Kasumi-1 (cell line): ENCODE measurements at regions not wholly inside any gene's neighbourhood (a gene's known extent, or its start where the extent isn't known, plus 50 kb on each side); places are given as distances from the start of the nearest gene placed in this dataset.

Experiments used
- DNase-seq, 2 experiments: peaks; one replicate each; lab custom pipeline; 2025; lab: John Stamatoyannopoulos, UW

DNA sequence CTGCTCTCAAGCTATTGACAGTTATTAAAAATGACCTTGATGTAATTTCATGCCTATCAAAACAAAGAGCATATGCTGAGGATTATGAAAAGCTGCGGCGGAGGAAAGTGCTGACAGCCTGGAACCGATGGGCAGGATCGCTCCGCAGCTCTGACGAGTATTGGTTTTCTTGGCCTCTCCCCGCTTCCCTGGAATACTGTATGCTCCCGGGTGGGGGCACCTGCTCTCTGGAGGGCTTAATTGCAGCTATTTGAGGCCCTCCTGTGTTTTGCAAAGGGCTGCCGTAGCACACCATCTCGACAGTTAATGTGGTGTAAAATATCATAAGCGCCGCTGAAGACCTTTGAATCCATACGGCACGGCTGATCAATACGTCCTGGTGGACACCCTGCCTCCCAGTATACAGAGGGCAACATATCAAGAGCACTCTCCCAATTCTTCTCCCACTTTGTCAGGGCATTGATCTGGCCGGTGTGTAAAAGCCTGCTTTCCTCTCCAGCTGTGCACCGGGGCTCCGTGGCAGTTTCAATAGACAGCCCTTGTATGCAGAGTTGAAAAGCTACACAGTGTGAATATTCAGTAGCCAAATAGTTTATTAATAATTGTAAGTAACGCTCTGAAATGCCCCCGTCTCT lies 662.4 kb downstream of the GALR1 start:
- DNase-seq: no peak

DNA sequence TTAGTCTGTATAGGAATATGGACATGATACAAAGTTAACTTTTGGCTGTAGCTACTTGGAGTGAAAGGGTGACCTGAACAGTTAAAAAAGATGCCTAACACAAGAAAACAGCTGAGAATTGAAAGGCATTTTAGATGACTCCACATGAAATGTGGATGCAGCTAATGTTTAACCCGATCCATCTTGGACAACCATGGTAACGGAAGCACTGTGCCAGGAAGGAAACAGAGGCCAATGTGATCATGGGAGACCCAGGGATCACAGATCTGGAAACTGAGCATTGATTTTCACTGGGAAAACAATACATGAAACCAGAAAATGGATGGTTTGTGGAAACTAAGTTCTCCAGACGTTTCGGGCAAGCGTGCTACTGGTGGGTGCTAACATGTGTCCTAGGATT lies 669.1 kb downstream of the GALR1 start:
- DNase-seq: no peak

DNA sequence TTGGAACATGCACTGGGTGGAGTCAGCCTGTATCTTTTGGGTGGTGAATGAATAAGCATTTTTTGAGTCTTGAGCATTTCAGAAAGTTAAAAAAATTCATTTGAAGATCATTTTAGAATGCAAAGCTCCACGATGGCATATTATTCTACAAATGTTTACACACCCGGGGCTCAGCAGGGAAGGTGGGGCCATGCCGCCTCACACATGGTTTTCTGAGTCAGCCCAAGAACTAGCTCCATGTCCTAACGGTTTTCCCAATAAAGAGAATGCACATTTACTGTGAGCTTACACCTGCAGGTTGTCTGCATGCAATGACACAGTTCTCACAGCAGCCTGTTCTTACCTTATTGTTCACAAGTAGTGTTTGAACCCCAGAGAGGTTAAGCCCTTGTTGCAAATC lies 670.3 kb downstream of the GALR1 start:
- no peak for DNase-seq

DNA sequence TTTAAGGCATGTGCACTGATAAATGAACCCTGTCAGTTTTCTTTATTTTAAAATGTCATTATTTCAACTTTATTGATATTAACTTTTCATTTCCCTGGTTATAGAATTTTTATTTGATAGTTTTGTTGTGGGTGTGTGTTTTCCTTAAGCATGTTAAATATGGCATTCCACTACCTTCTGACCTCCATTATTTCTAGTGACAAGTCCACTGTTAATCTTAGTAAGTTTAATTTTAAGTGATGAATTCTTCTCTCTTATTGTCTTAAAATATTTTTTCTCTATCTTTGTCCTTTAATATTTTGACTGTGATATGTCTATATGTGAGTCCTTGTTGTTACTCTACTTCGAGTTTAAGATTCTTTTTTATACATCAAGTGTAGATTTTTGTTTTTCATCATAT lies 685.7 kb downstream of the GALR1 start:
- DNase-seq: no peak

DNA sequence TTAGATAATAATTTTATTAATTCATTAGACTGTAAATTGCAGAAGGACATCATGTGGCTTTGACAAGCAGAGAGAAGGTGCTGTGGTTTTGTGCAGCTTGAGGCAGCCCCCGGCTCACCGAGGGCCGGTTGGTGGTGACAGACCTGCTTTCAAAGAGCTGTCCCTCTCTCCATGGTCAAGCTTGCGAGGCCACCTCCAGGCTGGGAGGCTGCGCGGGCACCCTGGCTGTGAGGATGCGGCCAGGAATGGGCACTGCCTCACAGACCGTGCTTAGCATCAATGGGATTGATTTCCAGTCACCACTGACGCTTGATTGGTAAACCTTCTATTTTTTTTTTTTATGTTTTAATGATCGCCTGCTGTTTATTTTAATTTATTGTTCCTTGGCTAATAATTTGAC lies 690.9 kb downstream of the GALR1 start:
- DNase-seq: no peak

DNA sequence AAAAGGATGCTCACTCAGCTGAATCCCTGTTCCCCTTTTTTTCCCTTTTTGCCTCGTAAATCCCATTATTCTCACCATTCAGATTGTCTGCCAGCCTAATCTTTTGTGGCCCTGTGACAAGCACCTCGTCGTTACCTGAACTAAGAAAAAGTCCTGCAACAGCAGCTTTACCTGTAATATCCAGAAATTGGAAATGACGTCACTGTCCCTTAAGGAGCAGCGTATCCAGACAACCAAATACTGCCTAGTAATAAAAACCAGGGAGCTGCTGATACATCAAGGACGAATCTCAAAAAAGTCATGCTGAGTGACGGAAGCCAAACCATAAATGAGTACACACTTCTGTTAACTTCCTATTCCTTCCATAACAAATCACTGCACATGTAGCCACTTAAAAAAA lies 694.9 kb downstream of the GALR1 start:
- no peak for DNase-seq

DNA sequence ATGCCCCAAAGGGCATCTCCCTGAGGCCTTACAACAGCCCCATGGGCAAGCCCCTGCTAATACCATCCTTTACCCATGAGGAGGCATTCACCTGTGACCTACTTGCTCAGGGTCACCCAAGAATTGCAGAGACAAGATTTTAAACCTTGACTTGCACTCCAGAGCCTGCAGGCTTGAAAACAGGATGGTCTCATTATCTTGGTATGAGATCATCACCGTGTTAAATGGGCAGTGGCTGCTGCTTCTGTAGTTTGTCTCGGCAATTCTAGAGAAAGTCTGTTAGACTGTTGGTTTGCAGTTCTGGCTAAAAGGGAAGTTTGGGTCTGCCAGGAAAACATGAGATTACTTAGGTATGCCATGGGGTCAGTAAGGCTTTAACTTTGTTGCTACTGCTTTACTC lies 698.9 kb downstream of the GALR1 start:
- DNase-seq: no peak

DNA sequence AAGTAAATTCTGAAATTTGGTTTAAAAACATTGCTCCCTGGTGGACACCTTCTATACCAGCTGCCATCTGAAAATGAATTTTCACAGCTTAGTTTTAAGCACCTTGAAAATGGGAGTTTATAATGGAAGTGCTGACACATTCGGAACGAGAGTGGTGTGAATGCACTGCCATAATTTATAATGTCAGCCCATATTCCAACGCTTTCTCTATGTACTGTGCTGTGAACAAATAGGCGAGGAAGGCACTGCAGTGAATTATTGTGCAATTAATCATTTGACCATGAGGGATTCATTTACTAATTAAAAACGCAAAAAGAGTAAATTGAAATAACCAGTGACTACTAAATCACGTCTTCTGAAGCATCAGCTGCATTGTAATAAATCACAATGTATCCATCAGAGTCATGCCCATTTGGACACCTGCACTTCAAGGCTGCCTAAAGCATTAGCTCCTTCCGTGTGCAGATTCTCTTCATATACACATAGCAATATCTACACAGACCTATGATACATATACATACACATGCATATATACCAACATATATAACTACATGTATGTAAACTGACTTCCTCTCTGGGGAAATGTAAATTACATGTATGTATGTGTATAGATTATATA lies 699.8 kb downstream of the GALR1 start:
- no peak for DNase-seq

DNA sequence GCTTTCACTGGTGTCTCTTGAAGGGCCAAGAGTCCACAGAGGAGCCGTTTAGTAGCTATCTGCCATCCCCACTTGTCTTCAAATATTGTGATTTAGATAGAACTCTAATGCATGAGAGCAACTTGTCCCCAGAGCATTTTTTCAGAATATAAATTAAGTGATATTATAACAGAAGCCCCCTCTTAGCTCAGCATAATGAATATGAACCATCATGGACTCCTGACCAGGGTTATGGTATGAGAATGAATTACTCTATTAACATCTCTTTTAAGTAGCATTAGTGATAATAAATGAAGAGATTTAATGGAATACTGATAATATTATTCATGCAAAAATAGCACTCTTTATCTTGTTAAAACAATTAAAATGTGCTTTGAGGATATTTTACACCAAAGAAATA lies 709.6 kb downstream of the GALR1 start:
- no peak for DNase-seq

DNA sequence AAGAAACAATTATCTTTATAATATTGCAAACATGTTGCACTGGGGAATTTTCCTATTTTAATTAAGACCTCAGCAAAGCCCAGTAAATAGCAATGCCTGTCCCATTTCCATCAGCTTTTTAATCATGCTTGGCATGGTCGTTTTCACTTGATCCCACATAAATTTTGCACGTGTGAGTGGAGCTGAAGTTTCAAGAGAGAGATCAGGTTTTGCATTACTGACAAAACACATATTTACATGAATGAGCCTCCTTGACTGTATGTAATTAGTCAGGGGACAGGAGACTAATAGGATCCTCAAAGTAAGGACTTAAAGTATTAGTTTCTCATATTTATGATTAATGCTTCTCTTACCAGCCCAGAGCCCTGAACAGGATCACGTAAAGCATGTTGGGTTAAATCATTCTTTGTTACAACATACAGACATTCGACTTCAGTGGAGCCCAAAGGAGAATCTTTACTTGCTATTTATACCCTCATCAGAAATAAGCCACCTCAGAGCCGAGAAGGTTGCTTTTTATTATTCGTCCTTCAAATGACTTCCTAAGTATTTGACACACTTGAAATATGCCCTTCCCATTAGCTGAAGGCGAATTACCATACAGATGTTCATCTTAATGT lies 711.3 kb downstream of the GALR1 start:
- DNase-seq: no peak

DNA sequence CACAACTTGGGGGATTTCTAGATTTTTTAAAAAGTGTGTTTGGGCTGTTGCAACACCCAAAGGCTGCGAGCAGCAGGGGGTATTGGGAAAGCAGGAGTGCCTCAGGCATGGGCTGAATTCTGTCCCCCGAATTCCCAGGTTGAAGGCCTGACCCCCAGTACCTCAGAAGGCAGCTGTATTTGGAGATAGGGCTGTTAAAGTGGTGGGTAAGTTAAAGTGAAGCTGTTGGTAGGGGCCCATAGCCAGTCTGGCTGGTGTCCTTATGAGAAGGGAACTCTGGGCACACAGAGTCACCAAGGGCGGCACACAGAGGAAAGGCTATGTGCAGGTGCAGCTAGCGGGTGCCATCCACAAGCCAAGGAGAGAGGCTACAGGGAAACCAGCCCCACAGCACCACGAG lies 717.4 kb downstream of the GALR1 start:
- no peak for DNase-seq

DNA sequence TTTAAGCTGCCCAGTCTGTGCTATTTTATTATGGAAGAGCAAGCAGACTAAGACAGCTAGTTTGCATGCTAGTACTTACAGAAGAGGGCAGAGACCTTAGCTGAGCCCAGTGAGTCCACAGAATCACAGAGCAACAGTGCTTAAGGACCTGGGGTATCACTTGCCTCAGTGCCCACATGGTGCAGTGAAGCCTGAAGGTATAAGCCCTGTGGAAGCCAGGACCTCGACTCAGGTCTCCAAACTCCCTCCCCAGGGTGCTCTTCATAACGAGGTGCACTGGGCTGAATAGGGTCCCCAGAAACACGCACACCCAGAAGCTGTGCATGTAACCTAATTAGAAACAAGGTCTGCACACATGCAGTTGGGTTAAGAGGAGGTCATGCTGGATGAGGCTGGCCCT lies 718.1 kb downstream of the GALR1 start:
- DNase-seq: no peak

DNA sequence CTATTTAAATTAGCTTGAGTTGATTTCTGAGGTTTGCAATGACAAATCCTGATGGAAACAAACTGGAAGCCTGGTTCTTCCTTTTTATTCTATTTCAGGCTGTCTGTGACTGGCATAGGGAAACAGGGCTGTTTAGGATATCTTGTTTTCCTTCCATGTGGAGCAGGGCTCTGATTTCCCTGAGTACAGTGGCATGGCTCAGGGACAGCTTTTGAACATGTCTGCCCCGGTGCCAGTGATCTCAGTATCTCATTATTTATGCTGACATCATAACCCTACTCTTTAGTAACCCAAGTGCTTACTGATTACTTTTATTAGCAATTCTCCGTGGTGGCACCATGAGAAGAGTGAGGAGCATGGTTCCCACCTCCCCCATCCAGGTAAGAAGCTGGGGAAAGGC lies 720.3 kb downstream of the GALR1 start:
- no peak for DNase-seq

DNA sequence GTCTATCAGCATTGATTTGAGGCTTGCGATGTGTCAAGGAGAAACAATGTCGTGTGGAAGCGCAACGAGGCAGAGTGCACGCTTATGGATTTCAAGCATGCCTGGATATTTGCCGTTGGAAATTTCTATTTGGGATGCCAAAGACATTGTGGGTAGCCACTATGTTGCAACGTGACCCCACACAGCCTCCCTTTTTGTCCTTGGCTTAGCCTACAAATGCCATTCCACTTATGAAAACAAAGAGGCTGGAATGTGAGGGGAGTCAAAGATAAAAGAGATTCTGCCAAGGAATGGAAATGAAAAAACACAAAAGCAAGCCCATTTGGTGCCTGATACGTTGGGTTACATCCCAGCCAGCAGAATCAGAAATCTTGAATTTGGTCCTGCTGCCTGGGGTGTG lies 721.2 kb downstream of the GALR1 start:
- DNase-seq: no peak

DNA sequence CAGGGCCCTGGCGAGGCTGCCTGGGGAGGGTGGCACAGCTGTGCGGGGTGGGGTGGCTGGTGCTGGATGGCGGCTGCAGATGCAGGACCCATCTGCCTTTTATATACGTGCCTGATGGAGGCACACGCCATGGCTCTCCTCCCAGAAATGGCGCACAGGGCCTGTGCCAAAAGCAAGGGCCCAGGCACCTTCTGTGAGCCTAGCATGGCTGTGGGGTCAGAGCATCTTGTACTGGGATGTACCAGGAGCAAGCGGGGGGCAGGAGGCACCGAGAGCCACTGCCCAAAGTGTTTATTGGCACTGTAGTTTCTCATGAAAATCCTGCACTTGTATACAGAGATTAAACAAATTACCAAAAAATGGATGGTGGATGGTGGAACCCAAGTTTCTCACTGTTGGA lies 724.1 kb downstream of the GALR1 start:
- no peak for DNase-seq

DNA sequence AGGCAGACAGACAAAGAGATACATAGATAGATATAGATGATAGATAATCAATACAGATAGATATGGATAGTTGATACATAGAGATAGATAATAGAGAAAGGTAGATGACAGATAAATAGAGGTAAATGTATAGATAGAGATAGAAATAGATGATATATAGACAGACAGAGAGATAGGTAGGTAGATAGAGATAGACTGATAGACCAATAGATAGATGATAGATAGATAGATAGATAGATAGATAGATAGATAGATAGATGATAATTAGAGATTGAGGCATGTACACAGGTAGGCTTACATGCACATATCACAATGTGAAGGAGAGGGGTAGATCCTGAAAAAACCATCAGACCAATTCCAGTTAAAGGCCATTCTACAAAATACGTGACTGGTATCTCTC lies 724.7 kb downstream of the GALR1 start:
- DNase-seq: no peak

DNA sequence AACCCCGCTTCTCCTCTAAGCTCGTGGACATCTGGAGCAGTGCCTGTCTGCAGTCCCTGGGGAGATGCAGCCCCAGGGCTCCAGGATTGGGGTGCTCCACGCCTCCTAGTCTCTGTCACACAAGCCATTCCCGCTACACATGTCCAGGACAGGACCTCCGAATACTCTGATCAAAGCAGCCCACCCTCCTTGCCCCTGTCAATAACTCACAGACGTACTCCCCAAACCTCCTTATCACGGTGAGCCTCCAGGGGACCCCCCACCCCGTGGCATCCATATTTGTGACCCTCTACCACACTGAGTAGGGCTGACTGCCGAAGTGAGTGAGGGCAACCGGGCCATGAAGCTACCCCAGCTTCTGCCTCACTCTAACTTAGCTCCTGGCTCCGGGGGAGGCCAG lies 727.7 kb downstream of the GALR1 start:
- no peak for DNase-seq

DNA sequence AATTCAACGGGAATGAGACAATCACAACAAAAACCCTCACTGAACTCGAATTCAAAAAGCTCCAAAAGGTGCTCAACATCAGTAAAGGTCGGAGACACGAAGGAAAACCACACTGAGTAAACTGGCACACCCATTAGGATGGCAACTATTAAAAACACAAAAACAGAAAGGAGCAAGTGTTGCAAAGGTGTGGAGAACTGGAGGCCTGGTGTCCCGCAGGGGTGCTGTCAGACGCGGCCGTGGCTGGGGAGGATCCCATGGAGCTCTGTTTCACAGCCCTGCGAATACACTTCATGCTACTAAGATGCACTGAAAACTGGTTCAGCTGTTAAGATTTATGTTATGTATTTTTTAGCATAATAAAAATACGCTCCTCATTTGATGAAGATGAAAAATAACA lies 730.6 kb downstream of the GALR1 start:
- no peak for DNase-seq

DNA sequence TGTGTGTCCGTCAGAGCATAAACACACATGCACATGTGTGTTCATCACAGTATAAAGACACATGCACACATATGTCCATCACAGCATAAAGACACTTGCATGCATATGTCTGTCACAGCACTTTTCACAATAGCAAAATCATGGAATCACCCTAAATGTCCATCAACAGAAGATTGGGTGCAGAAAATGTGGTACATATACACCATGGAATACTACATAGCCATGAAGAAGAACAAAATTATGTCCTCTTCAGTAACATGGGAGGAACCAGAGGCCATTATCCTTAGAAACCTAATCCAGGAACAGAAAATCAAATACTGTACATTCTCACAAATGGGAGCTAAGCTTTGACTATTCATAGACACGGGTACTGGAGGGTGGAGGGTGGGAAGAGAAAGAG lies 732.2 kb downstream of the GALR1 start:
- DNase-seq: no peak

DNA sequence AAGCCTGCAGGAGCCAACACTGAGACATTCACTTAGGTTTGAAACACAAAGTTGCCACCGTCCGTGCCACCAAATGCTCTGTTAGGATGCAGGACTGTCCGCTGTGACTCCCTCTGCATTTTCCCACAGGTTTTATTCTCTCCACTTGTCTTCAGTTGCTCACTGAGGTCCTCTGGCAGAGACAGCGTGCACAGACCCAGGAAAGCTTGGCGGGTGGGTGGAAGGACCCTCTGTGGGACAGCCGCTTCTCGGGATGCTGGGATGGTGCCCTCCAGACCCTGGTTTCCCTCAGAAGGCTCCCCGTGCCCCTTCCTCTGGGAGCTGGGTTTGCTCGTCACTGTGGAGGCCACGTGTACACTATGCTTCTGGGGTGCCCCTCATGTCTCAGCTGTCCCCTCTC lies 733.6 kb downstream of the GALR1 start:
- DNase-seq: no peak

DNA sequence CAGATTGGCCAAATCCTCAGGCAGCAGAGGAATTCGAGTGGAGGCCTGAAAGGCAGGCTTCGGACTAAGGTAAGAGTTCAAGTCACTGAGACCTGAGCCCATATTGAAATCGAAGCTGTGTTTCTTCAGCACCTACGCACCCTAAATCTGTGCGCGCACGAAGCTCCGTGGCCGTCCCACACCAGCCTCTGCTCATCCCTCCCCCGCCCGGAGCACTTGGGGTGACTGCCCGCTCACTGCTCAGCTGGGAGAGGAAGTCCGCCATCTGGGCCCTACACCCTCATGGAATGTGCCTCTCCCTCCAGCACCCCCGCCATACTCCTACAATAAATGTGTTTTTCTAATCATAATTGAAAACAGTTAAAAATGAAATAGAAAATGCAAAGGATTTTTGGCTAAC lies 734.5 kb downstream of the GALR1 start:
- no peak for DNase-seq

DNA sequence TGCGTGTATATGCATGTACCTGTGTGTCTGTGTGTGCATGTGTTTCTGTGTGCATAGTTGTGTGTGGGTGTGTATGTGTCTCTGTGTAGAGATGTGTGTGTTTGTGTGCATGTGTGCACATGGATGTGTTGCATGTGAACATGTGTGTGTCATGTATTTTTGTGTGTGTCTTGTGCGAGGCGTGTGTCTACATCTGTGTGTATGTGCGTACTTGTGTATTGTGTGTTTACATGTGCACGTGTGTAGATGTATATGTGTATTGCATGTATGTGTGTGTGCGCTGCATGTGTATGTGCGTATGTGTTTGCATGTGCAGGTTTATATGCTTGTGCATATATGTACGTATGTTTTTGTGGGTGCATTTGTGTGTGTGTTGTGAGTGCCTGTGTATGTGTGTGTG lies 735.2 kb downstream of the GALR1 start:
- no peak for DNase-seq

DNA sequence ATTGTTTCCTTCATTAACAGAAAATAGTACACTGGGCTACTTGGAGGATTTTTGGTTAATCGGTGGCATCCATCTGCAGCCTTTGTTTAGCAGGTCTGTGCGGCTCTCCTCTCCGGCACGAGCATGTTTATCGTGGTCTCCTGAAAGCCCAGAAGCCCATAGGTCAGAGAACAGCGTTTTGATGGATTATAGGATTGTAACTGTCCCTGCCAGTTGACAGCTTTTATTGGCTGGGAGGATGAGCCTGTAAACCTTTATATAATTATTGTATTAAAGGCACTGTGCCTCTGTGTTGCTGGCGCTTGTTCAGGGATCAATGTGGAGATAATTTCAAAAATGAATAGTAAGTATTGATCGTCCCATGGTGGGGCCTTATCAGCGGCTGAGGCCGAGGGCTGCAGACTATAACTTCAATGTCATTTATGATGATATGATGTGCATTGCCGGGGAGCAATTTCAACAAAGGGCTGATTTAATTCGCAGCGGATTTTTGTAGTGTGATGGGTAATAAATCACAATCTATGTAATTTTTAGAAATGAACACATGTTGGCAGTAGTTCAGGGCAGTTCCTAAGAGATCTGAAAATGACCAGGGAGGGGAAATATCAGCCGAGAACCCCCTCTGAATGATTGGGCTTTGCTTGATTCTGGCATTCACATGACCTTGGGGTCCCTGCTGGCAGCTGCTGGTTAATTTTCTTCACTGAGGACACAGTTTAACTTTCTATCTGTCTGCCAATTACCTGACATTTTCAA lies 736.1 kb downstream of the GALR1 start:
- no peak for DNase-seq
